SU-DHL-6 (cell line): ENCODE measurements at regions not wholly inside any gene's neighbourhood (a gene's known extent, or its start where the extent isn't known, plus 50 kb on each side); places are given as distances from the start of the nearest gene placed in this dataset.

Experiments used
- EZH2phosphoT487 ChIP-seq: fragments of 200-600 bp; sonication (generic), shearing (Covaris generic); conservative IDR thresholded peaks from 2 replicates; pipeline ENCODE4 v1.6.1; 2018; ENCODE audit warnings: mild to moderate bottlenecking, antibody characterized with exemption, low read length, moderate library complexity, mixed read lengths
- TF ChIP-seq, protein P1 (sequence below): fragments of 200-600 bp; sonication (generic); IDR thresholded peaks from one replicate; pipeline ENCODE4 v1.5.1; 2017; ENCODE audit warnings: antibody characterized with exemption, mild to moderate bottlenecking, low read length, moderate library complexity; ENCODE audit not compliant: insufficient read depth, poor library complexity, severe bottlenecking

- TF ChIP-seq, protein P1, sequence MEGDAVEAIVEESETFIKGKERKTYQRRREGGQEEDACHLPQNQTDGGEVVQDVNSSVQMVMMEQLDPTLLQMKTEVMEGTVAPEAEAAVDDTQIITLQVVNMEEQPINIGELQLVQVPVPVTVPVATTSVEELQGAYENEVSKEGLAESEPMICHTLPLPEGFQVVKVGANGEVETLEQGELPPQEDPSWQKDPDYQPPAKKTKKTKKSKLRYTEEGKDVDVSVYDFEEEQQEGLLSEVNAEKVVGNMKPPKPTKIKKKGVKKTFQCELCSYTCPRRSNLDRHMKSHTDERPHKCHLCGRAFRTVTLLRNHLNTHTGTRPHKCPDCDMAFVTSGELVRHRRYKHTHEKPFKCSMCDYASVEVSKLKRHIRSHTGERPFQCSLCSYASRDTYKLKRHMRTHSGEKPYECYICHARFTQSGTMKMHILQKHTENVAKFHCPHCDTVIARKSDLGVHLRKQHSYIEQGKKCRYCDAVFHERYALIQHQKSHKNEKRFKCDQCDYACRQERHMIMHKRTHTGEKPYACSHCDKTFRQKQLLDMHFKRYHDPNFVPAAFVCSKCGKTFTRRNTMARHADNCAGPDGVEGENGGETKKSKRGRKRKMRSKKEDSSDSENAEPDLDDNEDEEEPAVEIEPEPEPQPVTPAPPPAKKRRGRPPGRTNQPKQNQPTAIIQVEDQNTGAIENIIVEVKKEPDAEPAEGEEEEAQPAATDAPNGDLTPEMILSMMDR, result no peak
- no peak for TF ChIP-seq EZH2phosphoT487
Measured at GRCh38 chr13:44088411-44088810, 208.7 kb downstream of the LACC1 start.
